Transverse colon (tissue), 4 donors: ENCODE measurements at regions not wholly inside any gene's neighbourhood (a gene's known extent, or its start where the extent isn't known, plus 50 kb on each side); places are given as distances from the start of the nearest gene placed in this dataset.

Experiments
- CTCF ChIP-seq, 5 experiments: fragments of 200-600 bp in 3 of 5; fragments of 450-650 bp in 2 of 5; sonication (generic) in 3 of 5; IDR thresholded peaks; 1 replicate in 2 of 5; 2 replicates in 3 of 5; pipeline ENCODE4 v1.5.1; 2016 to 2017; ENCODE audit warnings: antibody characterized with exemption in 5 of 5, inconsistent platforms in 3 of 5, mild to moderate bottlenecking in 2 of 5, moderate library complexity in 1 of 5
- EP300 ChIP-seq: sonication (generic); formaldehyde crosslinking; IDR thresholded peaks from one replicate; pipeline ENCODE4 v1.6.1; 2017; ENCODE audit warnings: antibody characterized with exemption, low read depth
- POLR2AphosphoS5 ChIP-seq, 3 donors: sonication (generic); formaldehyde crosslinking; IDR thresholded peaks; one replicate each; pipeline ENCODE4 v1.6.1; 2016; ENCODE audit warnings: antibody characterized with exemption in 3 of 3

GRCh38 chr14:62146030-62146429 is 383.8 kb downstream of the SNAPC1 start:
- TF ChIP-seq CTCF (IDR thresholded peaks at IDR 0.05): no peak
- TF ChIP-seq POLR2AphosphoS5 (IDR thresholded peaks at IDR 0.05): no peak
- no peak for TF ChIP-seq EP300
